NCI-H1105 treated with DMSO at 0.1 percent for 48 hours (cell line): ENCODE measurements at regions not wholly inside any gene's neighbourhood (a gene's known extent, or its start where the extent isn't known, plus 50 kb on each side); places are given as distances from the start of the nearest gene placed in this dataset.

ENCODE experiments used
- DNase-seq: peaks from one replicate; lab custom pipeline; 2025; lab: John Stamatoyannopoulos, UW

DNA sequence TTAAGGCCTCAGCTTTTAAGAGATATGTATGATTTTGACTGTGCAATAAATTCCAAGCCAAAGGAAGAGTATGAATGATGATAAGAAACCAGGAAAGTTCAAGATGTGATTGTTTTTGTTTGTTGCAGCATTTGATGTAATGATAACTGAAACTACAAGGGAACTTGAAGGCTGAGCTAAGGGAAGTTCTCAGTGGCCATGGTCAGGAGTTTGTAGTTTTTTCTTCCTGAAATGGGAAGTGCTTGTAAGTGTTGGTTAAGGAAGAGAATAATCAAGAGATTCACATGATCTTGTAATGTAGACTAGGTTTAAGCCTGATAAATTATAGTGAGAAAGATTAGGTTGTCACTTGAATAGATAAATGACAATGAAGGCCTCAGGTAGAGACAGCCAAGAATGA, 53.4 kb downstream of the PTCHD4 start:
- DNase-seq = no peak

DNA sequence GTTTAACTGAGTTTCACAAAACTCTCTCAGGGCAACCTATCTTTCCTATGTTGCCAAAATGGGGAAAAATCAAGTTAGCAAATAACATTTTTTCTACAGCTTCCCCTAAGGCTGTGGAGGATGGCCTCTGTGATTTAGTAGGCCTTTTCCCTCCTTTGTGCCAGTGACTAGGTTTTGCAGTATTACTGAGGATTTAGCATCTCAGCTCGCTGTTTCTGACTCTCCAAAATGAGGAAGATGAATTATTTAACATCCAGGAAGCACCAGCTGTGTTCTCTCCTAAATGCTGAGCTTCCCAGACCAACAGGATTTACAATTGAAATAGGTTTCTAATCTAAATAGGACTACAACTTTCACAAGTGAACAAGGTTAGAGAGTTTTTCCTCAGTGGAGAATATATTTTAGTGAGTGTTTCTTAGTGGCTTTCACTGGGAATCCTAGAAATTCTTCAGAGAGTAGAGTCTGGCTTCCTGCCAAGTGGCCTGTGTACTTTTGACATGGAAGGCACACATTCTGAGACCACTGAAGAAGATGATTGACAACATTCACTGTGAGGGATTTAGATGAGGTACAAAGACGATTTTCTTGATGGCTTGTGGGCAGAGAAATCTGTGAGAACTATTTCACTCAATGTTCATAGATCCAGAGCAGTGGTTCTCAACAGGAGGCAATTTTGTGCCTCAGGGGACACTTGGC, 62.4 kb downstream of the PTCHD4 start:
- DNase-seq = no peak

DNA sequence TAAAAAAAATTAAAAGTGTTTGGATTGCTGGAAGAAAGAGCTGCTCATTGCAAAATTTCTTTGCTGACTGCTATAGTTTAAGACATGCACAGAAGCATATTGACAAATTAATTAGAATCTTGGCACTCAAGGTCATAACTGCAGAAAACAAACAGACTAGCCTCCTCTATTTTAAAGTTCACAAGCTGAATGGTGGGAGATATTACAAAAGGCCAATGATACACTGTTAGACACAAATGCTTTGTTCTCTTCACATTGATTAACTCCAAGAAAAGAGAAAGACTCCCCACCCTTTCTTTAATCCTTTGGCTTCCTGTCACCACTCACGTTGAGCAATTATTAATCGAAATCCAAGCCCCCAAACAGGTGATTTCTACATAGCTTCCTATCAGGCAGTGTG, 69.1 kb downstream of the PTCHD4 start:
- DNase-seq = no peak

DNA sequence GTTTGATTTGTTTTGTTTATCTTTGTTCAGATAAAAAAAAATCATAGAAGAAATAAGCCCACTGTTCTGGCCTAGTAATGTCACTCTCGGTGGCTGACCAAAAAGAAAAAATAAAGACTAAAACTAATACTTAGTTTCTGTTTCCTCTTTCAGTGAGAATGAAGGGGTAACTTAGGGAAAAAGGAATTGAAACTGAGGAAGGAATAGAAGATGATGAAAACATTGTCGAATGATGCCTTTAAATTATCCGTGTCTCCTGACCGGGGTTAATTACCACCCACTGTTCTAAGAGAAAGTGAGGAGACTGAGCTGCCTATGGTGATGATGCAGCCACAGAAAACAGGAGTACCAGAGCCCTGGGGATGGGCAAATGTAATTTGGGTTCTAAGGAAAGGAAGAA, 73.1 kb downstream of the PTCHD4 start:
- DNase-seq = no peak

DNA sequence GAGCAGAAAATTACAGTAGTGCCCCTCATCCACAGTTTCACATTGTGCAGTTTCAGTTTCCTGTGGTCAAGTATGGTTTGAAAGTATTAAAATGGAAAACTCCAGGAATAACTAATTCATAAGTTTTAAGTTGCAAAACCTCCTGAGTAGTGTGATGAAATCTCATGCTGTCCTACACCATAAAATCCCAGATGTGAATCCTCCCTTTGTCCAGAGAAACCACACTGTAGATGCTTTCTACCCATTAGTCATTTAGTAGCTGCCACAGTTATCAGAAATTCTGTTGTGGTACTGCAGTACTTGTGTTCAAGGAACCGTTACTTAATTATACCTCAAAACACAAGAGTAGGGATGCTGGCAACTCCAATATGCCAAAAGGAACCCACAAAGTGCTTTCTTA, 74.7 kb downstream of the PTCHD4 start:
- no peak for DNase-seq

DNA sequence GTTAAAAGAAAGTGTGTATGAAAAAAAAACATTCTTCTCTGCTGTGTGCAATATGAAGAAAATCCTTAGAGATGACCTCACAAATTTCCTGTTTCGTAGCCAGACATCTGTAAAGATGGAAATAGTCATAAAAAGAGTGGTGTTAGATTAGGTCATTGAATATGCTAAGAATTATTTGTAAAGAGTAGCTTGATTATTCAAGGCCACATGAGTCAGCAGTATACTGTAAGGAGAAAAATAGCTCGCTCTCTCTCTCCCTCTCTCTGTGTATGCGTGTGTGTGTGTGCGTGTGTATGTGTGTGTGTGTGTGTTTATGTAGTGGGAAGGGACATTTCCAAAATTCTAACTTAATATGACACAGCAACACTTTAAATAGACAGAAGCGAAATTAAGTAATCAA, 78.8 kb downstream of the PTCHD4 start:
- DNase-seq = no peak

DNA sequence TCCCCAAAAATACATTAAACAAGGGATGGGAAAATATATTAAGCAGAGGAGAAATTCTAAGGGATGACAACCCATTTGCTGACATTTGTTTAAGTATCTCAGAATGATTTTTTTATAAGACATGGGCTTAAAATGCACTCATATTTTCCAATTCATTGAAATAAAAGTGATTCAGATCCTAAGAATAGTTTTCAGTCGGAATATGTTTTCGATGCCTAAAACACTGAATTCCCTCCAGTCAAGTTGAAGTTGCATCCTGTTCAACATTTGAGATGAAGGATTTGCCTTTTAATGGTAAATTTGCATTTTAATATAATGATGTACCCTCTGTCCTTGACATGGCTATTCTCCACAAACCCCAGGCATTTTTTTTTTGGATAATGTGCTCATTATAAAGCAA, 79.3 kb downstream of the PTCHD4 start:
- DNase-seq = no peak

DNA sequence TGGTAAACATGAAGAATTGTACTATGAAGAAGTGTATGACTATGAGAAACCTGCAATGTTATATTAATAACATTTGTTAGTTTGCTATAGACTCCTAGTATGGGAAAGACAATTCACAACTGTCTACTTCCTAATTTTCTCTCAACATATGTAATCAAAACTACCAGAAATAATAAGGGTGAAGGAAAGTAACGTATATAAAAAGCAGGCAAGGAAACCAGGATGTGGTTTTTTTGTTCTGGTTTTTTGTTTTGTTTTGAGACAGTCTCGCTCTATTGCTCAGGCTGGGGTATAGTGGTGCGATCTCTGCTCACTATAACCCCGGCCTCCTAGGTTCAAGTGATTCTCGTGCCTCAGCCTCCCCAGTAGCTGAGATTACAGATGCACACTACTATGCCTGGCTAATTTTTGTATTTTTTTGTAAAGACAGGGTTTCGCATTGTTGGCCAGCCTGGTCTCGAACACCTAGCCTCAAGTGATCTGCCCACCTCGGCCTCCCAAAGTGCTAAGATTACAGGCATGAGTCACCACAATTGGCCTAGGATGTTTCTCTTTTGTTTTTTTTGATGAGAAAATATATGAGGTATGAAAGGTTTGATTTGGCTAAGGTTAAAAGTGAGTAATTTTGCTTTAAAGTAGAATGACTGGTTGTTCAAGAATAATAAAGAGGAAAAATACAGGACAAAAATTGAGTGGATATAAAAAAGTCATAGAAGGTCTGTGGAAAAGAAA, 83.1 kb downstream of the PTCHD4 start:
- no peak for DNase-seq

DNA sequence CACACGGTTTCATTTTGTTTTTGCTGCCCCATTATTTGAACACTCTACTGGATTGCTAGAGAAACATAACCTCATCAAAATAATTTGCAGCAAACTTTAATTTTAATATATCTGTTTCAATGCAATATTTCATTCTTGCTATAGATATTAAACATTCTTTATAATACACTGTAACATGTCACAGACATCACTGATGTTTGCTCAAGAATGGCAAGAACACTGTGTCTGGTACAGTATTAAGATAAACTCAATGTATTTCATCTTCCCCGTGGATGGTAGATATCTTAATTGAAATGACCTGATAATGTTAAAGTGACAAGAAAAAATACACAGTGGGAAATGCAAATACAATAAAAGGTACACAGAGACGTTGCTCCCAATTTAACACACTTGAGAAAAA, 86.0 kb downstream of the PTCHD4 start:
- no peak for DNase-seq

DNA sequence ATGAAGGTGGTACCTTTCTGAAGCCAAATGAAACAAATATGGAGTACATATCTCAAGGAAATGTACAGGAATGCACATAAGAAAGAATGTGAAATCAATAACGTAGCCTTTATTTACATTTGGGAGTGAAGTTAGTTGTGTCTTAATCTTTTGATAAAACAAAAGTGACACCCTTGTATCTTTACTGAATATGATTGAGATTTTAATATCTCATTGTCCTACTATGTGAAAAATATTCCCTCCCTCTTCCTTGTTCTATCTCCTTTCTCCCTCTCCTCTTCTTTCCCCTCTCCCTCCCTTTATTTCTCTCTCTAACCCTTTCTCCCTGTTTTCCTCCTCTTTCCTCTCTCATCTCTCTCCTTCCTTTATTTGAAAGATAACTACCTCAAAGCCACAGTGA, 89.1 kb downstream of the PTCHD4 start:
- no peak for DNase-seq

DNA sequence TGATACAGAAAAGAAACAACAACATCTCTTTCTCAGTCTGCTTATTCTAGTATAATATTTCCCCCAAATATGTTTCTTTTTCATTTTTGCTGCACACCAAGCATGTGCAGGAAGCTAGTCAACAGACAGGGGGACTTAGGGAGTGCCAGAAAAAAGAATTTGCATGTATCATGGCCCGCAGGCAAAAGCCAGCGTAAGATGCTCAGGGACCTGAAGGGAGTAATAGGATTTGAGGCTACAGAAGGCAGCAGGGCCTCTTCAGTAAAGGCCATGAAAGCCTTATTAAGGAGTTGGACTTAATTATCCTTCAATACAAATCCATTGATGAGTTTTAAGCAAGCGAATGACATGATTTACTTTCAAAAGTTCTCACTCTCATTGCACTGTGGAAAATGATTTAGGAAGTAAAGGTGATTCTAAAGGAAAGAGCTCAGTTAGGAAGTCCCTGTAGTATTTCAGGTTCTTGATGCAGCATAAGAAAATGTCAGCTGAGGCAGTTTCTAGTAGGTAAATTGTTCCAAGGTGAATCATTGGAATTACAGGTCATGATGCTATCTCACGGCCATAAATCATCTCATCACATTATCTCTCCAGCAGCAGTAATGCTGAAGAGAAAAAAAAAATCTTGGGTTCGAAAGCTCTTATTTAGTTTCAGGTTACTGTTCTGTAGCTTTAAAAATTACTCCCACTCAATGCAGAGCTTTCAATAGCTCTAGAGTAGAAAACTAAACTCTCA, 94.8 kb downstream of the PTCHD4 start:
- no peak for DNase-seq

DNA sequence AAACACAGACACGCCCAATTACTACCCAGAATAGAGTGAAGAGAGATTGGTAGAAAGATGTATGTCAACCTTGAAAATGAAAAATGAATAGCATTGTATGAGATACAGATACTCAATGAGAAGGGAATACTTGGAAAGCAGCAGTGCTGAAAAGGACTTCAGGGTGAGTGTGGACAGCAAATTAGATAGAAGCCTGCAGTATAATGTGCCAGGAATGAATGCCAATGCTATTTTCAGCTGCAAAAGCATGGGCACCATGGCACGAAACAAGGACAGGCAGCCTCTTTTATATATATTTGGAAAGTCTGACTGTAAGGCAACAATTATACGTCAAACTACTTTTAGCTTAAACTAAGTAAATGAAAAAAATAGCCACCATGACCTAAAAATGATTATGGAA, 118.2 kb downstream of the PTCHD4 start:
- no peak for DNase-seq

DNA sequence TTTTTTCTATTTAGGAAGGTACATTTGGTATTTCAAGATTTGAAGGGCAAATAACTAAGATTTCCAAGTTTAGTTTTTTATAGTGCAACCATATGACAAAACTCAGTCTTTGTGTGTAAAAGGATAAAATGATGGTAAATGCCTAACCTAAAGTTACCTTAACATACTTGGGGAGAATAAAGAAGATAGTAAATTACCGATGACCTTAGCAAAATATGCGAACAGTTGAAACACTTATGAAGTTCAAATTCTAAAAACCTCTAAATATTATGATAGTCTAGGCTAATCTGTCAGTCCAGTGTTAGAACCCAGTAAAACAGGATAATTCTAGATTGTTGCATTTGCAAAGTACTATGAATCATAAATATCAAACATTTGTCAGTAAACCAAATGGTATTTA, 127.5 kb downstream of the PTCHD4 start:
- no peak for DNase-seq

DNA sequence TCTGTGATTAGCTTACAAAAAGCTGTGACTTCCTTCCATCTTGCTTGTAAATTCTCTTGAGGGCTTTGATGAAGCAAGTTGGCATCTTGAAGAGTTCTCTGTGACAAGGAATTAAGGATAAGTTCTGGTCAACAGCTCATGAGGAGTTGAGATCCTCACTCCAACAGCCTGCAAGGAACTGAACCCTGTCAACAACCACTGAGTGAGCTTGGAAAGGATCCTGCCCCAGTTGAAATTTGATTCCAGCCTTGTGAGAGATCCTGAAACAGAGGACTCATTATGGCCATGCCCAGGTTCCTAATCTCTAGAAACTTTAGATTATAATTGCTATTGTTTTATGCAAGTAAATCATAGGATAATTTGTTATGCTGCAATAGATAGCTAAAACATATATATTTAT, 133.7 kb downstream of the PTCHD4 start:
- DNase-seq = no peak

DNA sequence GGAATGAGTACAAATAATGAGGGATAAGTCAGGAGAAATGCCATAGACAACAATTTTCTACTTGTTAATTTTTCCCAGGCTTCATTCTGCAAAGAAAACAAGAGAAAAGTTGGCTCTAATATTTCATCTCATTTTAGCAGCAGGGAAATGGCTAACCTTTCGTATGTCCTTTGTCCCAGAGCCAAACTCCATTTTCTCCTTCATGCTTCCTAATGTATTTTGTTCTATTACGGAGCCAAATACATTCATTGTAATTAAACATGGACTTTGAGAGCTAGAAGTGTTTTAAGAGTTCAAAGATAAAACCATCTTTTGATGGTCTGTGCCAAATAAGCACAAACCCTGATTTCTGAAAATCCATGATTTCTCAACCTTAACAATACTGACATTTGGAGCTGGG, 136.9 kb downstream of the PTCHD4 start:
- DNase-seq = no peak

DNA sequence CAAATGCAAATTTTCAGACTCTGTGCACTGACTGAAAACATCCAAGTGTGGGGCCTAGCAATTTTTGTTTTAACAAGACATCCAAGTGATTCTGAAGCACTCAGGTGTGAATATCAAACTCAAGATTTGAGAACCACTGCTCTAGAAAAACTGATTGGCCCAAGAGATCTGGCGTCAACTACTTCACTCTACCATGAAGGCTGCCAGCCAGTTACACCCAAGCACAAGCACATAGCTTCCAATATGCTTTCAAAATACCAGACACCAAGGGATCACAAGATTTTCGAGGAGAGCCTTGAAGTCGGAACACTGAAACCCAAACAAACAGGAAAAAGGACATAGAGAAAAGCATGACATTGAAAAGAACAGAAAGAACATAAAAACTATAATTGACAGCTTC, 140.2 kb downstream of the PTCHD4 start:
- DNase-seq = no peak

DNA sequence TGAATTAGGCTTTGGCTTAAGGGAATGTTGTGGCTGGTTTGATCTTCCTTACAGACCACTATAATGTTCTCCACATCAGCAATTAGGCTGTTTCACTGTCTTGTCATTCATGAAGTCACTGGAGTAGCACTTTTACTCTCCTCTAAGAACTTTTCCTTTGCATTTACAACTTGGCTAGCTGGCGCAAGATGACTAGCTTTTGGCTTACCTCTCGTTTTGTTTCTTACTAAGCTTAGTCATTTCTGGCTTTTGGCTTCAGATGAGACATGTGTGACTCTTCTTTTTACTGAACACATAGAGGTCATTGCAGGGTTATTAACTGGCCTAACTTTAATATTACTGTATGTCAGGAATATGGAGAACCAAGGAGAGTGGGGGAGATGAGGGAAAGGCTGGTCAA, 143.2 kb downstream of the PTCHD4 start:
- DNase-seq = no peak

DNA sequence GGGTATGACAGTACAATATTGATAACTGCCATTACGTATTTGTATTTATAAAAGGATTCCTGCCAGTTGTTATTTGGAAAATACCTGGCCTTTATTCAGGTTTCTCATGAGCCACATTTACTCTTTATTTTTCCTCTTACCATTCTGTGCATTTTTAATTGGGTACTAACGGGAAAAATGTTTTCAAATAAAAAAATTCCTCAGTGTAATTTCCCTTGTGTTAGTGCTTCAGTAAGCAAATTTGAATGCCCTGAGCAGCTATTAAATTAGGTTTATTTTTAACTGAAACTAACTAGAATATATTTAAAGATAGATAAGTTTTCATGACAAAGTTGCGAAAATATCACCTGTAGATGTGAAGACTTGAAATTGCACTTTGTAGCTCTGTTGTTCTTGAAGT, 146.0 kb downstream of the PTCHD4 start:
- no peak for DNase-seq

DNA sequence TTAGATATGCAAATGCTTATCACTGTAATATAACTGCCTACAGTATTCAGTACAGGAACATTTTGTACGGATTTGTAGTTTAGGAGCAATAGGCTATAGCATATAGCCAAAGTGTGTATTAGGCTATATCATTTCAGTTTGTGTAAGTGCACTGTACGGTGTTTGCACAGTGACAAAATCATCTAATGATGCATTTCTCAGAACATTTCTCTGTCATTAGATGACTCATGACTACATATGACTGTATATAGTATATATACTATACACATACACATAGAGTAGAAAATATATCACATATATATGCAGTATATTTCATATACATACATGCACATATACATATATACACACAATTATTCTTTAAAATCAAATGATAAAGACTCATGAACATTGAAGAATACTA, 158.4 kb downstream of the PTCHD4 start:
- DNase-seq = no peak

DNA sequence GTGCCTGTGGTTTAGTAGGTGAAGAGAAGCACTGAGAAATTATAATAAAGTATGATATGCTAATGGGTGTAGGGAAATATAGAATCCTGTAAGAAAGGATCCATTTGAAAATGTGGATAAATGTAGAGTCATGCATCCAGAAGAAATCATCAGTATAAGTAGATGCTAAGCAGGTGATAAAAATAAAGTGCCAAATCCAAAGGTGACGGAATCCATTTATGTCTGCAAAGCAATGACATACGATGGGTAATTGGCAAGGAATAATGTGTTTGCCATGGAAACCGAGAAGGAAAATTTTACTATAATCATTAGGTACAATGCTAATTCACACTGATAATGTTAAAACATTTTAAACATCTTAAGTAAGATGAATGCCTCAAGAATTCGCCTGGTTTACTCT, 163.0 kb downstream of the OPN5 start:
- no peak for DNase-seq

DNA sequence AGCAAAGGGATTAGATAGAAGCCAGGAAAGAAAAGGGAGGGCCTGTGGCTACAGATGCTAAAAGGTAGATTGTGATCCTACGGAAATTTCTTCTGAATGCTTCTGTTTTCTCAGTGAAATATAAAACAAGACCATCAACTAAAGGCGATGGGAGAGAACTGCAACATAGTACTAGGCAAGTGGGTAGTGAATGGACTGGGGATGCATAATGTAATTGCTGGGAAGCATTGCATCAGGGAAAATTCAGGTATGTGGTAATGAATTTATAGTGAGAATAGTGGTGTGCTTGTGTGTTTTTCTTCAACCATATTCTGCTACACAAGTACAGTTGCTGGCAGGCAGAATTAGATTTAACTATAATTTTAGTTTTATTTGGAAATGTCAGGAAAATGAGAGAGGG, 156.6 kb downstream of the OPN5 start:
- no peak for DNase-seq

DNA sequence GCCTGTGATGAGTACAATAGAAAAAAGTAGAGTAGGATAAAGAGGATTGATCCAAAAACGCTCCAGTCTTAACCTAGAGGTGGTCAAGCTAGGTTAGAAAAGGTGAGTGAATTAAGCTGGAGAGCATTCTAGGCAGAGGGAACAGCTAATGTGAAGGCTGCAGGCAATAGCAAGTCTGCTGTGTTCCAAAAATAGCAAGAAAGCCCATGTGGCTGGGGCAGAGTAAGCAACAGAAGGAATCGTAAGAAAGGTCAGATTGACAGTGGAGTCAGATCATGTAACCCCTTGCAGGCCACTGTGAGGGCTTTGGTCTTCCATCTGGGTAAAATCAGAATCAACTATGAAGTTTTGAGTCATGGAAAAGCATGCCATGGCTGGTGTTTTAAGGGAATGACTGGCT, 155.0 kb downstream of the OPN5 start:
- no peak for DNase-seq

DNA sequence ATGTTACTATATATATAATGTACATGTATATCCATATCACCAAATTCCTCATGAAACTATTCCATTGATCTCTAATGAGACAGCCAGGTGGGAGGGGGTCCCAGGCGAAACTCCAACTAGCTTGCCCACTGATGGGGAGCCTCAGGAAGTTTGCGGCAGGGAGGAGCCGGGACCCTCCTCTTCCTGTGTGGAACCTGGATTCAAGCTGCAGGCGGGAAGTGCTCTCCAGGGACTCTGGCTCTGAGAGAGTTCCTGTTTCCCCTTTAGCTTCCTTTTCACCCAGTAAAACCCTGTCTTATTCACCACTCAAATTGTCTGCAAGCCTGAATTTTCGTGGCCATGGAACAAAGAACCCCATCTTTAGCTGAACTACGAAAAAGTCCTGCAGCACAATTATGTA, 152.2 kb downstream of the OPN5 start:
- no peak for DNase-seq
